Endothelial cell of umbilical vein (primary cell): ENCODE measurements at regions not wholly inside any gene's neighbourhood (a gene's known extent, or its start where the extent isn't known, plus 50 kb on each side); places are given as distances from the start of the nearest gene placed in this dataset.

ENCODE experiments used
- BruUV-seq: library from RNA; stranded (reverse); fragments of 400-500 nt; replicated peaks from 2 replicates; lab custom pipeline; 2021; lab: Mats Ljungman, UMichigan
- CTCF ChIA-PET: fragments of 300-600, 350-600 bp; sonication (Branson Sonifier 250); formaldehyde crosslinking; loops from one replicate; lab custom pipeline; 2021; ENCODE audit warnings: antibody characterized with exemption, inconsistent platforms; lab: Charles Lee
- POLR2A ChIA-PET: fragments of 300-600, 350-600 bp; sonication (Branson Sonifier 250); formaldehyde crosslinking; loops from one replicate; lab custom pipeline; 2021; ENCODE audit warnings: antibody characterized with exemption, inconsistent platforms; lab: Charles Lee
- DNase-seq: peaks from one replicate; pipeline ENCODE4 v3.0.0-alpha.2; 2011; ENCODE audit warnings: low read depth, low spot score
- FAIRE-seq: peaks from 2 replicates; lab custom pipeline; 2011; peaks lifted over from hg19 to GRCh38; lab: Jason Lieb, UNC
- H2AFZ ChIP-seq: 2 replicates; pipeline ENCODE4 v1.6.0; 2012; ENCODE audit warnings: low read depth, low read length, control low read depth, inconsistent platforms
- H3K27ac ChIP-seq: 2 replicates; pipeline ENCODE4 v1.5.1; 2011; ENCODE audit warnings: low read depth, mild to moderate bottlenecking, control low read depth, low read length, moderate library complexity; ENCODE audit not compliant: insufficient read depth
- H3K27me3 ChIP-seq, 2 experiments: 2 replicates each; pipeline versions ENCODE4 v1.6.0 to v1.6.1; 2011; ENCODE audit warnings: low read length in 2 of 2, mixed read lengths in 1 of 2; ENCODE audit not compliant: control insufficient read depth in 2 of 2, insufficient read depth in 2 of 2
- H3K36me3 ChIP-seq, 2 experiments: 2 replicates in 1 of 2; 3 replicates in 1 of 2; pipeline ENCODE4 v1.5.1; 2011; ENCODE audit warnings: low read length in 2 of 2, mild to moderate bottlenecking in 1 of 2, moderate library complexity in 1 of 2; ENCODE audit not compliant: control insufficient read depth in 2 of 2, insufficient read depth in 2 of 2; ENCODE audit errors: extremely low read depth in 1 of 2
- H3K4me1 ChIP-seq: 3 replicates; pipeline ENCODE4 v1.5.1; 2011; ENCODE audit warnings: mild to moderate bottlenecking, low read length; ENCODE audit not compliant: control insufficient read depth, insufficient read depth; ENCODE audit errors: extremely low read depth
- H3K4me2 ChIP-seq: 2 replicates; pipeline ENCODE4 v1.6.1; 2011; ENCODE audit warnings: low read length, control low read depth, mixed read lengths; ENCODE audit not compliant: insufficient read depth
- H3K4me3 ChIP-seq, 3 experiments: fragments of 200-600 bp in 1 of 3; sonication (generic), shearing (Covaris generic) in 1 of 3; replicated peaks in 1 of 3; 2 replicates each; pipeline ENCODE4 v1.5.1; 2011 to 2016; ENCODE audit warnings: control low read depth in 3 of 3, low read length in 3 of 3, mild to moderate bottlenecking in 2 of 3, inconsistent platforms in 1 of 3, low read depth in 1 of 3, moderate library complexity in 1 of 3; ENCODE audit not compliant: insufficient read depth in 1 of 3
- H3K79me2 ChIP-seq: 2 replicates; pipeline ENCODE4 v1.6.0; 2012; ENCODE audit warnings: low read length, inconsistent platforms; ENCODE audit not compliant: control insufficient read depth, insufficient read depth
- H3K9ac ChIP-seq: replicated peaks from 2 replicates; pipeline ENCODE3; 2011; ENCODE audit warnings: low read length, control low read depth; ENCODE audit not compliant: insufficient read depth; ENCODE audit errors: extremely low read depth
- H3K9me1 ChIP-seq: replicated peaks from 3 replicates; pipeline ENCODE4 v1.6.0; 2011; ENCODE audit warnings: mild to moderate bottlenecking, low read length; ENCODE audit not compliant: control insufficient read depth, insufficient read depth; ENCODE audit errors: extremely low read depth
- H3K9me3 ChIP-seq: replicated peaks from 2 replicates; pipeline ENCODE4 v1.5.1; 2012; ENCODE audit warnings: low read length, inconsistent platforms; ENCODE audit not compliant: control insufficient read depth, insufficient read depth
- H4K20me1 ChIP-seq: replicated peaks from 2 replicates; pipeline ENCODE3; 2011; ENCODE audit warnings: mild to moderate bottlenecking, low read length; ENCODE audit not compliant: control insufficient read depth, insufficient read depth; ENCODE audit errors: extremely low read depth
- CTCF ChIP-seq, 2 donors: IDR thresholded peaks; 1 replicate in 1 of 2; 2 replicates in 1 of 2; pipeline ENCODE4 v1.5.1; 2011; ENCODE audit warnings: low read length in 2 of 2, mild to moderate bottlenecking in 2 of 2, moderate library complexity in 2 of 2, control low read depth in 1 of 2, inconsistent platforms in 1 of 2, low read depth in 1 of 2; ENCODE audit not compliant: insufficient read depth in 1 of 2; ENCODE audit errors: extremely low read depth in 1 of 2
- EZH2 ChIP-seq: IDR thresholded peaks from 2 replicates; pipeline ENCODE4 v1.6.1; 2012; ENCODE audit warnings: borderline replicate concordance, low read depth, mild to moderate bottlenecking, moderate library complexity, low read length, inconsistent platforms; ENCODE audit not compliant: severe bottlenecking
- FOS ChIP-seq: IDR thresholded peaks from 2 replicates; pipeline ENCODE4 v1.6.1; 2011; ENCODE audit warnings: mild to moderate bottlenecking, low read length, moderate library complexity, borderline replicate concordance; ENCODE audit not compliant: insufficient read depth
- GATA2 ChIP-seq: IDR thresholded peaks from 2 replicates; pipeline ENCODE4 v1.7.0; 2011; ENCODE audit warnings: low read depth, mild to moderate bottlenecking, moderate library complexity, mixed read lengths, low read length; ENCODE audit not compliant: insufficient read length, insufficient read depth
- JUN ChIP-seq: IDR thresholded peaks from 2 replicates; pipeline ENCODE4 v1.6.1; 2011; ENCODE audit warnings: borderline replicate concordance, low read depth; ENCODE audit not compliant: insufficient read length, insufficient read depth
- POLR2A ChIP-seq: IDR thresholded peaks from 2 replicates; pipeline ENCODE4 v1.6.1; 2012; ENCODE audit warnings: low read depth, mild to moderate bottlenecking, control low read depth, low read length
- POLR2AphosphoS5 ChIP-seq: IDR thresholded peaks from 2 replicates; pipeline ENCODE4 v1.6.1; 2012; ENCODE audit warnings: low read depth, mild to moderate bottlenecking, control low read depth, low read length, moderate library complexity; ENCODE audit not compliant: insufficient read depth
- dilution Hi-C: fragments of 300-500 bp; cut with MboI; formaldehyde crosslinking; loops from one replicate; pipeline ENCODE4 v1.15.0; 2019; ENCODE audit warnings: low sequenced_read_pairs; ENCODE audit not compliant: extremely low pct_ligation_motif_present
- intact Hi-C: fragments of 100-400 bp; cut with micrococcal nuclease; formaldehyde crosslinking; loops from one replicate; pipeline ENCODE4 v1.10.0; 2022
- TF ChIP-seq, protein P1 (sequence below): IDR thresholded peaks from 2 replicates; pipeline ENCODE4 v1.6.1; 2011; ENCODE audit not compliant: insufficient read depth, insufficient read length

- Histone ChIP-seq H3K4me1 (no peaks in the 10 kb centered on the region), H3K27ac (no peak overlapping the region), H4K20me1 (no peaks in the 10 kb centered on the region), H3K9me3 (no peaks in the 10 kb centered on the region), H3K79me2 (no peaks in the 10 kb centered on the region), H2AFZ (no peak overlapping the region), H3K27me3 (no peaks in the 10 kb centered on the region), H3K4me2 (no peak overlapping the region), H3K9me1 (peaks cover 2% of the 10 kb centered on the region), H3K36me3 (no peaks in the 10 kb centered on the region), H3K9ac (no peak overlapping the region), H3K4me3 (no peak overlapping the region)
- dilution Hi-C loops (no loop called here), intact Hi-C loops (no loop called here)
- no peak for FAIRE-seq
- no TSS peak for BruUV-seq
- ChIA-PET CTCF (no interaction called here), POLR2A (no interaction called here)
- TF ChIP-seq CTCF (IDR thresholded peaks at IDR 0.05; ENCODE audit: extremely low read depth in 1 of 2, insufficient read depth in 1 of 2, low read depth in 1 of 2, low read length in 2 of 2) (no peak), POLR2AphosphoS5 (no peak), GATA2 (no peak), POLR2A (no peak), JUN (no peak), EZH2 (no peak), FOS (no peak)
- TF ChIP-seq, protein P1, sequence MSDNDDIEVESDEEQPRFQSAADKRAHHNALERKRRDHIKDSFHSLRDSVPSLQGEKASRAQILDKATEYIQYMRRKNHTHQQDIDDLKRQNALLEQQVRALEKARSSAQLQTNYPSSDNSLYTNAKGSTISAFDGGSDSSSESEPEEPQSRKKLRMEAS, result no peak
- DNase-seq, result no peak
Observed at GRCh38 chr7:45399069-45399468, 175.1 kb upstream of the ADCY1 start.
